ENCODE measurements at regions not wholly inside any gene's neighbourhood (a gene's known extent, or its start where the extent isn't known, plus 50 kb on each side); places are given as distances from the start of the nearest gene placed in this dataset.

GRCh38 chr18:61703508-61703907 lies 189.3 kb downstream of the RNF152 start:
- no peak overlapping the region for H3K27ac Mint-ChIP-seq
- no peaks in the 10 kb centered on the region for H3K4me1 Mint-ChIP-seq
- peaks cover 0 to 10% of the 10 kb centered on the region in 2 donors for H3K27me3 Mint-ChIP-seq (ENCODE audit: low read depth in 2 of 2)
- H3K9me3 Mint-ChIP-seq = no peaks in the 10 kb centered on the region
- TF ChIP-seq, protein P1, sequence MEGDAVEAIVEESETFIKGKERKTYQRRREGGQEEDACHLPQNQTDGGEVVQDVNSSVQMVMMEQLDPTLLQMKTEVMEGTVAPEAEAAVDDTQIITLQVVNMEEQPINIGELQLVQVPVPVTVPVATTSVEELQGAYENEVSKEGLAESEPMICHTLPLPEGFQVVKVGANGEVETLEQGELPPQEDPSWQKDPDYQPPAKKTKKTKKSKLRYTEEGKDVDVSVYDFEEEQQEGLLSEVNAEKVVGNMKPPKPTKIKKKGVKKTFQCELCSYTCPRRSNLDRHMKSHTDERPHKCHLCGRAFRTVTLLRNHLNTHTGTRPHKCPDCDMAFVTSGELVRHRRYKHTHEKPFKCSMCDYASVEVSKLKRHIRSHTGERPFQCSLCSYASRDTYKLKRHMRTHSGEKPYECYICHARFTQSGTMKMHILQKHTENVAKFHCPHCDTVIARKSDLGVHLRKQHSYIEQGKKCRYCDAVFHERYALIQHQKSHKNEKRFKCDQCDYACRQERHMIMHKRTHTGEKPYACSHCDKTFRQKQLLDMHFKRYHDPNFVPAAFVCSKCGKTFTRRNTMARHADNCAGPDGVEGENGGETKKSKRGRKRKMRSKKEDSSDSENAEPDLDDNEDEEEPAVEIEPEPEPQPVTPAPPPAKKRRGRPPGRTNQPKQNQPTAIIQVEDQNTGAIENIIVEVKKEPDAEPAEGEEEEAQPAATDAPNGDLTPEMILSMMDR (IDR thresholded peaks at IDR 0.05) = no peak
- no peaks in the 10 kb centered on the region for H3K36me3 Mint-ChIP-seq
- peaks cover 4% of the 10 kb centered on the region for H3K27me3 ChIP-seq (ENCODE audit: control insufficient read depth, insufficient read depth, low read length)
- H3K4me3 ChIP-seq (ENCODE audit: low read length) = no peak overlapping the region
- DNase-seq (no peak), ATAC-seq (no peak)
- no peaks in the 10 kb centered on the region for H3K9me3 ChIP-seq (ENCODE audit: control insufficient read depth, insufficient read depth, low read length)
- intact Hi-C loops (cut with micrococcal nuclease) = no loop called here
- H3K4me3 Mint-ChIP-seq = no peak overlapping the region
- no peak overlapping the region for H3K27ac ChIP-seq (ENCODE audit: low read length)
- H3K4me1 ChIP-seq (ENCODE audit: control insufficient read depth, insufficient read depth, low read length) = no peaks in the 10 kb centered on the region
- H3K36me3 ChIP-seq (ENCODE audit: control insufficient read depth, insufficient read depth, low read length) = no peaks in the 10 kb centered on the region

- Histone ChIP-seq H3K9me3 (ENCODE audit: control insufficient read depth, insufficient read depth, low read length) (no peaks in the 10 kb centered on the region), H3K4me1 (ENCODE audit: control insufficient read depth, insufficient read depth, low read length) (no peaks in the 10 kb centered on the region), H3K36me3 (ENCODE audit: control insufficient read depth, insufficient read depth, low read length) (no peaks in the 10 kb centered on the region), H3K27me3 (ENCODE audit: control insufficient read depth, insufficient read depth, low read length) (peaks cover 4% of the 10 kb centered on the region), H3K27ac (ENCODE audit: low read length) (no peak overlapping the region), H3K4me3 (ENCODE audit: low read length) (no peak overlapping the region)
- H3K27me3 Mint-ChIP-seq (ENCODE audit: low read depth in 2 of 2) = peaks cover 0 to 14% of the 10 kb centered on the region in 2 donors
- no peak overlapping the region for H3K27ac Mint-ChIP-seq
- no peak for ATAC-seq
- H3K4me3 Mint-ChIP-seq = no peak overlapping the region
- intact Hi-C loops (cut with micrococcal nuclease) = no loop called here
- no peaks in the 10 kb centered on the region for H3K9me3 Mint-ChIP-seq
- TF ChIP-seq, protein P1 (IDR thresholded peaks at IDR 0.05) = no peak
- no peaks in the 10 kb centered on the region for H3K36me3 Mint-ChIP-seq
- DNase-seq = no peak
- 73% methylated on average over 3 of the region's 3 CpGs for WGBS (ENCODE audit: insufficient coverage)
- H3K4me1 Mint-ChIP-seq = no peaks in the 10 kb centered on the region
Observed at GRCh38 chr18:61702007-61702406, 190.8 kb downstream of the RNF152 start.

GRCh38 chr18:61699397-61700110 lies 193.3 kb downstream of the RNF152 start:
- Mint-ChIP-seq H3K27me3 (ENCODE audit: low read depth in 2 of 2) (peaks cover 0 to 14% of the 10 kb centered on the region in 2 donors), H3K9me3 (peaks cover 0 to 2% of the 10 kb centered on the region in 2 donors), H3K4me1 (no peaks in the 10 kb centered on the region), H3K27ac (no peak overlapping the region), H3K36me3 (no peaks in the 10 kb centered on the region), H3K4me3 (no peak overlapping the region)
- TF ChIP-seq, protein P1 (IDR thresholded peaks at IDR 0.05) = no peak
- no peak overlapping the region for H3K4me3 ChIP-seq (ENCODE audit: low read length)
- no peaks in the 10 kb centered on the region for H3K36me3 ChIP-seq (ENCODE audit: control insufficient read depth, insufficient read depth, low read length)
- ATAC-seq (no peak), DNase-seq (no peak)
- intact Hi-C loops (cut with micrococcal nuclease) = no loop called here
- no peaks in the 10 kb centered on the region for H3K27me3 ChIP-seq (ENCODE audit: control insufficient read depth, insufficient read depth, low read length)
- no peaks in the 10 kb centered on the region for H3K9me3 ChIP-seq (ENCODE audit: control insufficient read depth, insufficient read depth, low read length)
- no peaks in the 10 kb centered on the region for H3K4me1 ChIP-seq (ENCODE audit: control insufficient read depth, insufficient read depth, low read length)
- no peak overlapping the region for H3K27ac ChIP-seq (ENCODE audit: low read length)
- 92% methylated on average over 4 of the region's 5 CpGs for WGBS (ENCODE audit: insufficient coverage)

All from natural killer cell (primary cell).